Inflammatory macrophage treated with lipopolysaccharide for 4 hours (primary cell): ENCODE measurements at regions not wholly inside any gene's neighbourhood (a gene's known extent, or its start where the extent isn't known, plus 50 kb on each side); places are given as distances from the start of the nearest gene placed in this dataset.

ENCODE experiments used
- DNase-seq: peaks from one replicate; pipeline ENCODE4 v3.0.0-alpha.2; 2020

DNA sequence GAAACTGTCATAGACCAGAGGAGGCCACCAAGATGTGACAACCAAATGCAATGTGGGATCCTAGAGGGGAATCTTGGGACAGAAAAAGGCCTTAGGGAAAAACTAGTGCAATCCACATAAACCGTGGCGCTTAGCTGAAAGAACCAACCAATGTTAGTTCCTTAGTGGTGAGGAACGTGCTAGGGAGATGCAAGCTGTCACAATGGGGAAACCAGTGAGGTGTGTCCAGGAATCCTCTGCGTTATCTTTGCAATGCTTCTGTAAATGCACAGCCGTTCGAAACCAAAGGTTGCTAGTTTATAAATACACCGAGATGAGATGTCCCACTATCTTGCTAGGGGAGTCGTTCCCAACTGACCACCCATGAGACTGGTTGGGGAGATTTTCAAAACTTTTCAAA lies 157.0 kb upstream of the ID2 start:
- no peak for DNase-seq

DNA sequence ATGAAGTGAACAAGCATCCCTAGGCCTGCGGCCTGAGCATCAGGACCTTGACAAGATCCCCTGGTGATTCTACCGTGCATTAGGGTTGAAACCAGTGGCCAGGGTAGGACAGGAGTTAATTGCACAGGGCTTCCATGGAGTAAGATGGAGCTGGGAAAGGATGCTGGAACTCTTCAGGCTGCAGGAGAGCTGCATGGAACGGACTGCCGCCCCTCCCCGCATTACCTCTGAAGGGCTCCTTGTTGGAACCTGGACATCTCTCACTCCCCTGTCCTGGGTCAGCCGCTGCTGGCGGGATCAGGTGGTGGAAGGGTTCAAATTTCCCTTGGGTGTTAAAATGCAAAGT lies 156.6 kb upstream of the ID2 start:
- no peak for DNase-seq

GRCh38 chr2:8525582-8526402 lies 156.1 kb upstream of the ID2 start:
- DNase-seq = peak; percentile 76

DNA sequence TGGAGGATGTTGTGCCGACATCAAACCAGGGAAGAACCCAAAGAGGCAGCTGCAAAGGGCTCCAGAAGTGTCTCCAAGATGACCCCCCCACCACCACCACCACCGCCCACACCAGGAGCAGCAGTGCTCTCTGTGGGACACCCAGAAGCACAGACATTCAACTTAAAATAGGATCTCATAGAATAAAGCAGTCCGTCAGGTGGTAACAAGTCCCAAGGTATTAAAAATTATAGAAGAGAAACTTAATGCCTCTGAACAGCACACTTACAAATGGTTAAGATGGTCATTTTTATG lies 155.5 kb upstream of the ID2 start:
- no peak for DNase-seq

DNA sequence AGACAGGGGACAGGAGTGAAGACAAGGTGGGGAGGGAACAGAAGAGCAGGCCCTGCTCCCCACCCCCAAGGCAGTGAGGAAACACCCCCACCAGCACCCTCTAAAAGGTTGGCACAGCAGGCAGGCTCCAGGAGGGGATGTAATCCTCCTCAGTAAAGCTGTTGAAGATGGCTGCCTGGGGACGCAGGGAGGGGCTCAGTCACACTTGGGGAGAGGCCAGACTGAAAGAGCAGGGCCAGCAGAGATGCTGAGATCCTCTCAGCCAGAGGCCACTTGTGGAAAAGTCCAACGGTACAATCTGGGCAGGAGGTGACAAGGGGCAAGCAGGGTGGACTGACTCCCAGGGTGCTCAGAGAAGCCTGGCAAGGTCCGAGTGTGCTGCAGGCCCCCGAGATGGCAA lies 154.8 kb upstream of the ID2 start:
- no peak for DNase-seq

- DNase-seq = no peak
Observed at GRCh38 chr2:8527676-8528075, 154.2 kb upstream of the ID2 start.

- no peak for DNase-seq
Observed at GRCh38 chr2:8528863-8529262, 153.0 kb upstream of the ID2 start.

DNA sequence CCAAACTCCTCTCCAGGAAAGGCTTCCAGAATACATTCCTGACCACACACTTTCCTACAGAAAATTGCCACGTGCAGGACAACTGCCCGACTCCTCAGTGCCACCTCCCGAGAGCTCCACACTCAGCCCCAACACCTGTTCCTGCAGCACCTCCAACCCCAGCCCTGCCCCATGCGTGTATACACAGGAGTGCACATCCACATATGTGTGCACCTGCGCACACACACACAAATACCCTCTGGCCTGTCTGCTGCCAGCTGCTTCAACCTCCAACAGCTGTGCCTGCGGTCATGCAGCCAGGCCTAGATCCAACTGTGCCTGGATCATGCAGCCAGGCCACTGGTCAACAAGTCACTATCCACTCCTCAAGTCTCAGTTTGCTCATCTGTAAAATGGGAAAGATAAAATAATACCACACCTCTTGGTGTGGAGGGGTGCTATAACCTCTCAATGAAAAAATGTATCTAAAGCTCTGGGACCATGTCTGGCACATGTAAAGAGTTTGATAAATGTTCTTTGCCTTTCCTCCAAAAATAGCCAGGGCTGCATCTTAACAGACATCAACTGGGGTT lies 152.1 kb upstream of the ID2 start:
- no peak for DNase-seq

DNA sequence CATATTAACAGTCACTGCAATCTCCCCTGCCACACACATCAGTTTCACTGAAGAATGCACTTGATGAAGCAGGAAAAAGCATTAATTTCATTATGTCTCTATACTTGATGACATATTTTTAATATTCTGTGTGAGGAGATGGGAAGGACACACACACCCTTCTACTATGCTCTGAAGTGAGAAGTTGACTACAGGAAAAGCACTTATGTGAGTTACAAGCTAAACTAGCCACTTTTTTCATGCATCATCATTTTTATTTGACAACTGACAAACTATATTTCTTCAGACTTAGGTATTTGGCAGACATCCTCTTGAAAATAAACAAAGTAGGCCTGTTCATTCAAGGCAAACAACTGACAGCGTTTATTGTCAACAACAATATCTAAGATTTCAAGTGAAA lies 150.4 kb upstream of the ID2 start:
- DNase-seq = no peak

DNA sequence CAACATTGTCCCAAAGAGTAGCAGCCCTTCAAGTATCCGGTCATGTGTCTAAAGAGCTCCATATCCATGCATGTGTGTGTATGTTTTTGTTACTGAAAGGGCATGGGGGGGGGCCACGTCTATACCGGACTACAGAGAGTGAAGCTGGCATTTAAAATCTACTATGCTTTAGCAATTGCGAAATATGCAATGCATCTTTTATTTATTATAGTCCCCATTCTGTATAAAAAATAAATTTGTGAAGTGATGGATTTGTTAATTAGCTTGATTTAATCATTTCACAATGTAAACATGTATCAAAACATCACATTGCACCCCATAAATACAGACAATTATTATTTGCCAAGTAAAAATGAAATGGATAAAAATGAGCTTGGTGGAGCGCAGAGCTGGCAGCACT lies 149.4 kb upstream of the ID2 start:
- no peak for DNase-seq

GRCh38 chr2:8533923-8534322 lies 147.9 kb upstream of the ID2 start:
- no peak for DNase-seq

- DNase-seq = no peak
Observed at GRCh38 chr2:8534386-8534728, 147.5 kb upstream of the ID2 start.

GRCh38 chr2:8534729-8535468 lies 147.0 kb upstream of the ID2 start:
- DNase-seq = peak; percentile 94

GRCh38 chr2:8535469-8535795 lies 146.4 kb upstream of the ID2 start:
- DNase-seq = no peak

DNA sequence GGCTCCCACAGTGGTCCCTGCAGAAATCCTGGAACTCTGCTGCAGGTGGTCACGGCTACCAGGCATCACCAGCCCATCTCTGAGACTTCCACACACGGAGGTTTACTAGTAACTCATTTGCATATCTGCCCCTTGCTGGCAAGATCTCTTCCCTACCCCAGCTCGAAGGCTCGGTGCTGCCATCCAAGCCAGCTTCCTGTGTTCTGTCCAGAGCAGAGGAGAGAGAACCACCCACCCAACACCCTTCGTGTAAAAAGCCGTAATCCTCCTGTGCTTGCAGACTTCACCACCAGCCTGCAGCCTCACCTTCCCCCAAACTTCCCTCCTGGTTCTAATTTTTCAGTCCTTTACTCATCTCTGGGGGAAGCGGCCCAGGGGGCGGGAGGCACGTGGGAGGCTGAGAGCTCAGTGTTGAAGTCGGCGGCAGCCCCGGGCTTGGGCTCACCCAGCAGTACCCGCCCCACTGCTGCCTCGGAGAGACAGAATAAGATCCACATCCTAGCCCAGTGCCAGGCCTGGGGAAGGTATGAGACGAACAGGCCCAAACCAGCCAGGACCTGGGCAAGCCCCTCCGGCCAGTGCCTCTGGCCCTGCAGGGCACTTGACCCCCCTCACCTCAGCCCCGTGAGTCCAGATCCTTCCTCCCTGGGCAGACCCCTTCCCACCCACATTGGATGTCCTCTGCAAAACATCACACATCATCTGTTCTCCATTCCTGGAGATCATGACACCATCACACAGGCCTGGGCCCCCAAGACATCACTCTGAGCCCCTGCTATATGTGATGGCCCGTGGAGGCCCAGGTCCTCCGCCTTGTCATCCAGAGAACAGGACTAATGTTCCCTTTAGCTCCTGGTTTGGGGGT lies 145.8 kb upstream of the ID2 start:
- peak; percentile 57 for DNase-seq

GRCh38 chr2:8536686-8537561 lies 144.9 kb upstream of the ID2 start:
- DNase-seq = peak; percentile 22

DNA sequence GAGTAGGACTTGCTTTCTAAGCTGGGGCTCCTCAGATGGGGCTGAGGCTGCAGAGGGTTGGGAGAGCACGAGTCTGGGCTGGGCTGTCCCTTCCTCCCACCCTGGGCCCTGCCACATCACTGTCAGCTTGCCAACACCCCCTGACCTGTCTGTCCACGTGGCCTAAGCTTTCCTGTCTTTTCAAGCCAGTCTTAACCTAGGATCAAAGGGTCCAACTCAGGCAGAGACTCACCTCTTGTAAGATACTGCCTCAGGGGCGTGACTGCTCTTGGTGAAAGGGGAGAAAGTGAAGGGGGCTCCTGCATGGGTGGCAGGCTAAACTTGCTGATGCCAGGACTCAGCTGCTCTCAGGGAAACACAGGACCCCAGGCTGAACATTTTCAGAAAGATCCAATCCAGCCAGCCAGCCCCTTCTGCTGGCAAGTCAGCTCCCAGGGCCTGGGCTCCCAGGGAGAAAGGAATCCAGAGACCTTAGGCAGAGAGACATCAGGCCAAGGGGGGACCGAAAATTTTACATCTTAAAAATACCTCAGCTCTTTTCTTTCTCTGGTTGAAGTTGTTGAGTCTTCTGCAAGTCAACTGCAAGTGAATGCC lies 144.2 kb upstream of the ID2 start:
- DNase-seq = peak; percentile 43

- DNase-seq = peak; percentile 47
Observed at GRCh38 chr2:8538531-8538930, 143.3 kb upstream of the ID2 start.

DNA sequence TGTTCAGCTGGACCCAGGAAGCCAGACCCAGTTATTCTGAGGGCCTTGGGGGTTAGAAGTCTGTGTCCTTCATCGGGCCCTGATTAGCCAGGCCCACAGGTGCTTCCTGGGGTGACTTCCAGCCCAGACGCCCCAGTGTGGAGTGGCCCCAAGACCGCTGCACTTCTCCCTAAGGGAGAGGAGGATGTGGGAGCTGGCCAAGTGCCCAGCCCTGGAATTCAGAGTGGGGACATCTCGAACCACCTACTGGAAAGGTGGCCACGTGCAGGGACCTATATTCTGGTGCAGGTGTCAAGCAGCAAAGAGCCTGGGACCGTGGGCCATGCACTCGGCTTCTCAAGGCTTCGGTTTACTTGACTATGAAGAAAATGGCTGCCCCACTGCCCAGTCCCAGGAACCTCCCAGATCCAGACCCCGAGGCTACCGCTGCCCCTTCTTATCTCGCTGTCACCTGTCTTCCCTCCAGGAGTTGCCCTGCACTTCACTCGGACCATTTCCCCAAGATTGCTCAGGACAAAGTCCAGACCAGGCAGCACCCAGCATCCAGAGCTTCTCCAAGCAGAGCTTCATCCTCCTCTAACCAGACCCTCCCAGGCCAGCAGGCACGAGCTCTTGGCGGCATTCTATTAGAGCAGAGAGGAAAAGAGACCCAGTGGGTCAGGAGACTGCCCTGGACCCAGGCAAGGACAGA lies 142.8 kb upstream of the ID2 start:
- DNase-seq = no peak

DNA sequence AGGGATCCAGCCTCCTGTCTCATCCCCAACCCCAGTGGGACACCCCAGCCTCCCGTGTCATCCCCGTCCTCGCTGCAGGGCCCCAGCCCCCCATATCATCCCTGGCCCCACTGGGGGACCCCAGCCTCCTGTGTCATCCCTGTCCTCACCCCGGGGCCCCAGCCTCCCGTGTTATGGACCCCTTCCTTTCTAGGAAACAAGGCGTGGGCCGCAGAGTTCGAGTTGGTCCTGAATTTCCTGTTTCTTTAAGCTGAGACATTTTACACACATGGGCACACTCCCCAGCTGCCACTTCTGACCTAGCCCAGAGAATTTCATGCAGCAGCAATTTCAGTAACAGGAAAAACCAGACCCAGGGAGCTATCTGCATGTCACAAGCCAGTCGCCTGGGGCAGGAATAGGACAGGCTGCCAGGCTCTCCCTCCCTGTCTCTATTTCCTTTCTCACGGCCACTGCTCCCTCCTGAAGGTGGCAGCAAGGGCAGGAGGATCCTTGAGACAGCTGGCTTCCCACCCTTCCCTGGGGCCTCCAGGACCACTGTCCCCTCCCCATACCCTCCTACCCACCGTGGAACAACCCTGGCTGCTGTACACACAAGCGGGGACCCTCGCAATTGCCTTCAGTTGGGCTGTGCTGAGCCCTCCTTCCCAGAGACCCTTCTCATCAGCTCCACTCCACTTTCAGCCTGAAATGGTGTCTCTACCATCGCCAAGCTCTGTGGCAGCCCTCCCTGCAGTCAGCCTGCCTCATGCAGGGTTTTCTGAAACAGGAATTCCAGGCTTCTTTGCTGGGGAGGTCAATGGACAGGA lies 141.9 kb upstream of the ID2 start:
- DNase-seq = peak; percentile 82

DNA sequence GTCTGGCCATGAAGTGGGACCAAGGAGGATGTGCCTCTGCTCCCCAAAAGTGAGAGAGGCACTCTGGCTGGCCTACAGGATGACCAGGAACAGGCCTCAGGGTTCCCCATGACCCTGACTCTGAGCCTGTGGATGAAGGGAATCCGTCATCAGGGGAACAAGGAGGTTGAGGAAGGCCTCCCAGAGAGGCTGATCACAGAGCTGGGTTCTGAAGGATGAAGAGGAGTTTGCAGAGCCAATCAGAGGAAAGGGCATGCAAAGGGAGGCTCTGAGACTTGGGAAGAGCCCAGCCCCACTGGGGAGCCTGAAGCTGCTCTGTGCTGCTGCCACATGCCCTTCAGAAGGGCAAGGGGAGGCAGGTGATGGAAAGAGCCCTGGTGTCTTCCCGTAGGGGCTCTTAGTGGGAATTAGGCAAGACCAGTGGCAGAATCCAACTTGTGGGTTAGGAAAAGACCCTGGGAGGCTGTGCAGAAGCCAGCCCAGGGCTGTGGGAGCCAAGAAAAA lies 141.3 kb upstream of the ID2 start:
- no peak for DNase-seq
